ENCODE measurements at regions not wholly inside any gene's neighbourhood (a gene's known extent, or its start where the extent isn't known, plus 50 kb on each side); places are given as distances from the start of the nearest gene placed in this dataset.

GRCh38 chr12:43206396-43206795 is 345.6 kb downstream of the ADAMTS20 start:
- TF ChIP-seq CTCF (IDR thresholded peaks at IDR 0.05; ENCODE audit: insufficient read depth, low read length) (no peak), GABPA (IDR thresholded peaks at IDR 0.05; ENCODE audit: low read depth) (no peak), POLR2AphosphoS5 (IDR thresholded peaks at IDR 0.05; ENCODE audit: low read depth) (no peak)

All from HL-60 (cell line).